ENCODE measurements at regions not wholly inside any gene's neighbourhood (a gene's known extent, or its start where the extent isn't known, plus 50 kb on each side); places are given as distances from the start of the nearest gene placed in this dataset.

DNA sequence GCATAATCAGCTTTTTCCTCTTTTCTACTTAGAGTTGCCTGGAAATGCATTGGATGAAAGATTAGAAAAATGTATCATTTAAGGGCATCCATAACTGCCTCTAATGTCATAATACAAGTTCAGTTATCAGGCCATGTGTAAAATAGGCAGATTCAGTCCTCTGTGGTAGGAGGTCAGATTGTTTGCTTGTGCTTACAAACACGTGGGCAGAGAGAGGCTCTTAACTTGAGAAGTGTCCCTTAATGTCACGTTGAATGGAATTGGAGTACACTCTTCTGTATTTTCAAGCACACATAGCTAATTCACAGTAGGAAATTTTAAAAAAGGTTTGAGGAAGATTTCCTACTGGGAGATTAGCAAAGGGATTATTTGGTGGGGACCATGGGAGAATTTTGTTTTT, 359.8 kb upstream of the MTPN start:
- TF ChIP-seq, protein P1, sequence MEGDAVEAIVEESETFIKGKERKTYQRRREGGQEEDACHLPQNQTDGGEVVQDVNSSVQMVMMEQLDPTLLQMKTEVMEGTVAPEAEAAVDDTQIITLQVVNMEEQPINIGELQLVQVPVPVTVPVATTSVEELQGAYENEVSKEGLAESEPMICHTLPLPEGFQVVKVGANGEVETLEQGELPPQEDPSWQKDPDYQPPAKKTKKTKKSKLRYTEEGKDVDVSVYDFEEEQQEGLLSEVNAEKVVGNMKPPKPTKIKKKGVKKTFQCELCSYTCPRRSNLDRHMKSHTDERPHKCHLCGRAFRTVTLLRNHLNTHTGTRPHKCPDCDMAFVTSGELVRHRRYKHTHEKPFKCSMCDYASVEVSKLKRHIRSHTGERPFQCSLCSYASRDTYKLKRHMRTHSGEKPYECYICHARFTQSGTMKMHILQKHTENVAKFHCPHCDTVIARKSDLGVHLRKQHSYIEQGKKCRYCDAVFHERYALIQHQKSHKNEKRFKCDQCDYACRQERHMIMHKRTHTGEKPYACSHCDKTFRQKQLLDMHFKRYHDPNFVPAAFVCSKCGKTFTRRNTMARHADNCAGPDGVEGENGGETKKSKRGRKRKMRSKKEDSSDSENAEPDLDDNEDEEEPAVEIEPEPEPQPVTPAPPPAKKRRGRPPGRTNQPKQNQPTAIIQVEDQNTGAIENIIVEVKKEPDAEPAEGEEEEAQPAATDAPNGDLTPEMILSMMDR (IDR thresholded peaks at IDR 0.05) = no peak
- TF ChIP-seq POLR2A (IDR thresholded peaks at IDR 0.05) (no peak), POLR2AphosphoS5 (IDR thresholded peaks at IDR 0.05) (no peak)

All from stomach (tissue), 4 donors.